Thoracic aorta (tissue), 2 donors: ENCODE measurements at regions not wholly inside any gene's neighbourhood (a gene's known extent, or its start where the extent isn't known, plus 50 kb on each side); places are given as distances from the start of the nearest gene placed in this dataset.
"Not testable (repeated sequence)": the region's sequence is repeated elsewhere in the genome, so short reads cannot be mapped to it uniquely, and the experiment has no call there.

Source experiments
- ATAC-seq: fragments of 150-250 bp; one replicate; pipeline ENCODE4 v1.8.0; 2017; ENCODE audit warnings: low read depth; ENCODE audit not compliant: insufficient number of reproducible peaks, low FRiP score
- DNase-seq: peaks from one replicate; pipeline ENCODE4 v3.0.0-alpha.2; 2020; ENCODE audit warnings: low spot score
- H3K27ac ChIP-seq, 2 donors: fragments of 200-600 bp; sonication (generic); 1 replicate in 1 of 2; 2 replicates in 1 of 2; pipeline ENCODE4 v1.5.1; 2016; ENCODE audit warnings: mild to moderate bottlenecking in 2 of 2, moderate library complexity in 2 of 2
- H3K27me3 ChIP-seq: fragments of 200-600 bp; sonication (generic); replicated peaks from 2 replicates; pipeline ENCODE4 v1.6.0; 2016; ENCODE audit warnings: mild to moderate bottlenecking; ENCODE audit not compliant: insufficient read depth
- H3K36me3 ChIP-seq: fragments of 200-600 bp; sonication (generic); one replicate; pipeline ENCODE4 v1.5.1; 2016
- H3K4me1 ChIP-seq, 2 donors: fragments of 200-600 bp; sonication (generic); 1 replicate in 1 of 2; 2 replicates in 1 of 2; pipeline versions ENCODE4 v1.5.1 to v1.6.0; 2016; ENCODE audit warnings: low read depth in 2 of 2, mild to moderate bottlenecking in 1 of 2; ENCODE audit not compliant: control insufficient read depth in 1 of 2
- H3K4me3 ChIP-seq: fragments of 200-600 bp; sonication (generic); 2 replicates; pipeline ENCODE4 v1.5.1; 2016; ENCODE audit warnings: mild to moderate bottlenecking
- H3K9me3 ChIP-seq: fragments of 200-600 bp; sonication (generic); 2 replicates; pipeline ENCODE4 v1.5.1; 2016
- CTCF ChIP-seq: fragments of 200-600 bp; sonication (generic); IDR thresholded peaks from one replicate; pipeline ENCODE4 v1.5.1; 2019; ENCODE audit warnings: antibody characterized with exemption

- TF ChIP-seq CTCF: no peak
- Histone ChIP-seq H3K27me3 (no peaks in the 10 kb centered on the region), H3K4me1 (no peaks in the 10 kb centered on the region), H3K27ac (no peak overlapping the region), H3K36me3 (no peaks in the 10 kb centered on the region), H3K4me3 (no peak overlapping the region), H3K9me3 (no peaks in the 10 kb centered on the region)
- DNase-seq: no peak
- no peak for ATAC-seq
Observed at GRCh38 chr5:136446565-136446964, 81.2 kb upstream of the TRPC7 start.

GRCh38 chr5:136444099-136444498, 78.8 kb upstream of the TRPC7 start:
- not testable (repeated sequence) for H3K4me1 ChIP-seq, H3K4me3 ChIP-seq, ATAC-seq, H3K36me3 ChIP-seq, H3K9me3 ChIP-seq, DNase-seq, H3K27me3 ChIP-seq, H3K27ac ChIP-seq

- Histone ChIP-seq H3K9me3 (no peaks in the 10 kb centered on the region), H3K27me3 (no peaks in the 10 kb centered on the region), H3K27ac (no peak overlapping the region), H3K36me3 (no peaks in the 10 kb centered on the region), H3K4me3 (no peak overlapping the region), H3K4me1 (no peaks in the 10 kb centered on the region)
- ATAC-seq (no peak), DNase-seq (no peak)
- no peak for TF ChIP-seq CTCF
Observed at GRCh38 chr5:136439367-136439766, 74.0 kb upstream of the TRPC7 start.

- no peak for ATAC-seq
- TF ChIP-seq CTCF: no peak
Observed at GRCh38 chr5:136435946-136436543, 70.7 kb upstream of the TRPC7 start.

GRCh38 chr5:136434795-136435194, 69.5 kb upstream of the TRPC7 start:
- no peak for ATAC-seq
- no peak for TF ChIP-seq CTCF

More at GRCh38 chr5:136435946-136436543, 70.7 kb upstream of the TRPC7 start:
- no peaks in the 10 kb centered on the region for H3K36me3 ChIP-seq
- no peaks in the 10 kb centered on the region for H3K9me3 ChIP-seq
- DNase-seq: no peak
- H3K27ac ChIP-seq: no peak overlapping the region
- no peaks in the 10 kb centered on the region for H3K27me3 ChIP-seq
- no peaks in the 10 kb centered on the region for H3K4me1 ChIP-seq
- no peak overlapping the region for H3K4me3 ChIP-seq

GRCh38 chr5:136432705-136433104, 67.4 kb upstream of the TRPC7 start:
- ATAC-seq (no peak), DNase-seq (no peak)
- Histone ChIP-seq H3K36me3 (no peaks in the 10 kb centered on the region), H3K27ac (no peak overlapping the region), H3K4me3 (no peak overlapping the region), H3K27me3 (no peaks in the 10 kb centered on the region), H3K9me3 (no peaks in the 10 kb centered on the region), H3K4me1 (no peaks in the 10 kb centered on the region)
- TF ChIP-seq CTCF: no peak

More at GRCh38 chr5:136434795-136435194, 69.5 kb upstream of the TRPC7 start:
- H3K4me3 ChIP-seq: no peak overlapping the region
- no peaks in the 10 kb centered on the region for H3K27me3 ChIP-seq
- H3K27ac ChIP-seq: no peak overlapping the region
- no peak for DNase-seq
- no peaks in the 10 kb centered on the region for H3K9me3 ChIP-seq
- H3K36me3 ChIP-seq: no peaks in the 10 kb centered on the region
- no peaks in the 10 kb centered on the region for H3K4me1 ChIP-seq
